GM19043 (cell line): ENCODE measurements at regions not wholly inside any gene's neighbourhood (a gene's known extent, or its start where the extent isn't known, plus 50 kb on each side); places are given as distances from the start of the nearest gene placed in this dataset.

ENCODE experiments used
- ATAC-seq: cut with Tn5 transposase; IDR thresholded peaks from one replicate; pipeline ENCODE4 v1.9.1; 2021; ENCODE audit warnings: low read depth; ENCODE audit not compliant: unreplicated experiment

DNA sequence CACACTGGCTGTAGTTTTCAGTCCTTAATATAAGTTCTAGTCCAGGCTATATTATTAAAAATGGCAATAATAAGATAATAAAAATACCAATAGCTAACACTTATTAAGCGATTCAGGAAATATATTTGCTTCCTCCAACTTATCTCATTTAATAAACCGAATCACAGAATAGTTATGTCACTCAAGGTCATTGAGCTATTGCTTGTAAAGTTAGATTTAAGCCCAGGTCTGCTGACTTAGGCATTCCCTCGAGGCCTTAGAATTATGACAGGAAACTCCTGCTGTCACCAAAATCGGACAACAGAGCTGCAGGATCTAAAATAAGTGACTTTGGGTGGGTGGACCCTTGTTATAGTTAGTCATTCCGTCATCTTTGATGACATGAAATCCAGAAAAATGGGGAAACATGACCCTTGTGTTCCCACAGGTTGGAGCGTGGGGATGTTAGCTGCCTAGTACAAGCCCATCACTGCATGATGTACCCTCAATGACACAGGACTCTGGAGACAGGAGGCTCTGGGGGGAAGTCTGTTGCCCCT is 181.3 kb upstream of the PHYHIPL start:
- ATAC-seq, result no peak

DNA sequence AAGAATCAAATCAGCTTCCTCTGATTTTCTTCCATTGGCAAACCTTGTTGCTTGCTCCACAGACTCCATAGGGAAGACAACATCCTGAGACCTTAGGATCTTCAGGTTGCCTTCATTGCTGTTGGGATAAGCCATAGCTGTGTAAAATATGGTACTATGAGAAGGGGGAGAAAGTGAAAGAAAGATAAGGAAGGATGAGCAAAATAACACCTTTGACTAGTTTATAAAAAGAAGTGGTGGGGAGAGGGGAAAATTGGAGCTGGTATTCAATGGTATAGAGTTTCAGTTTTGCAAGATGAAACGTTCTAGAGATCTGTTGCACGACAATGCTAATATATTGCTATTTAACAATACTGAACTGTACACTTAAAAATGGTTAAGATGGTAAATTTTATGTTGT is 180.4 kb upstream of the PHYHIPL start:
- no peak for ATAC-seq

DNA sequence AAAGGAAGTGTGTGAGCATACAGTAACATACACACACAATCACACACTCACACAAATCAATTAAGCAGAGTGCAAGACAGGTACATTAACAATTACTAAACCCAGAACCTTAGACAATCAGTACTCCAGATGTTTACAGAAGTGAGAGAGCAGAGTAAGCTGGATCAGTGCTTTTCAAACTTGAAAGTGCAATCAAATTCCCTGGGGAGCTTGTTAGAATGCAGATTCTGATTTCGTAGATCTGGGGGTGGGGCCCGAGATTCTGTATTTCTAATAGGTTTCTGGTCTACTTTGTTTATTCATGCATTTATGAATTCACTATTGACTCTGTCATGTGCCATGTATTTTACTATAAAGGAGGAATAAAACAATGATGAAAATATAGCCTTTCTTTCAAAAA is 179.6 kb upstream of the PHYHIPL start:
- ATAC-seq, result no peak

DNA sequence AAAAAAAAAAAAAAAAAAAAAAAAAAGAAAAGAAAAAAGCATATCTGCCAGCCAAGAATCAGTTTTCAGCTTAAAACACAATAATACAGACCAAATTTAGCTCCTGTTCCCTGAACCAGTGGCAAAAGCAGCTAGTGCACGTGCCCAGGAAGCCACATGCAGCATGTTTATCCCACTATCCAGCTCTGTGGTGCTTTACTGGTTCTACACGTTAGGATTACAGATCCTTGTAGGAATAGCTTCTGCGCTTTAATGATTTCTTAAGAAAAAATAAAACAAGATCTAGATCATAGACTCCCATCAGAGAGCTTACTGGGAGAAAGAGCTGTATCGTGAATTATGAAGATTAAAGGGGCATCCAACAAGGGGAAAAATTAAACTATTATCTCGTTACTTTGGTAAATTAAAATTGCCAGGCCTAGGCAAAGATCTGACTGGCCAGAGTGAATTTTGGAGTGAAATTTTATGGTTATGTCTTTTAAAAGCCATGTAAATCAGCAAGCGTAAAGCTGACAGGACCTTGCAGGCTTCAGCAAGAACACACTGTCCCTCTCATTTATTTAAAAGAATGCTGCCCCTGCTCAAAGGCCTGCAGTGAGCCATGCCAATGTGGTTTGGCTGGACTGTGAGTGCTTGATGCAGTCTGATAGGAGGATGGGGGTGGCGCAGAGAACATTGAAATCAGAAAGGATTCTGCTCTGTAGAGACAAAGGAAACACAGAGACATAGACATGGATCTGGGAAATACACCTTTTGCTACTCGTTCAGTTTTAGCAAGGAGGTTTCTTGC is 177.3 kb upstream of the PHYHIPL start:
- no peak for ATAC-seq

DNA sequence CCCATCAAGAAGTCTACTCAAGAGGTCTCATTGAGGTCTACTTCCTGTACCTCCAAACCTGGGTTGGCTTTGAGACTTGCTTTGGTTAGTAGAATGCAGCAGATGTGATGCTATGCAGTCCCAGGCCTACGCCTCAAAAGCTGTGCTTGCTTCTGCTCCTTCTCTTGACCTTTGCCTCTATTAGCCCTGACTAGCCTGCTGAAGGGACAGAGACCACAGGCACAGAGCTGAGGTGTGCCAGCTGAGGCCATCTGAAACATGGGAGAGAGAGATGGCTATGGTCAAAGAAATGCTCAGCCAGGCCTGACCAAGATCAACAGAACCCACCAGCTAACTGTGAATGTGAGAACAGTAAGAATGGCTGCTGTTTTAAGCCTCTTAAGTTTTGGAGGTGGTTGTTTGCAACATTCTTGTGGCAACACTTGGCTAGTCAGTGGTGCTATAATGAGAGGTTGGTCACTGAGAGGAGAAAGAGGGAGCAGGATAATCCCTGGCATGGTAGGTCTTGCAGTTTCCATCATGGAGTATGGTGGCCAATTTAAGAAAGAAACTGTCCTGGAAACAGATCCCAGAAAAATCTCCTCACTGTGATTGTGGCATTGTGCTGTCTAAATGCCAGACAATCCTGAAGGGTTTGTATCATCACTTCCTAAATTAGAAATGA is 176.1 kb upstream of the PHYHIPL start:
- ATAC-seq, result no peak

DNA sequence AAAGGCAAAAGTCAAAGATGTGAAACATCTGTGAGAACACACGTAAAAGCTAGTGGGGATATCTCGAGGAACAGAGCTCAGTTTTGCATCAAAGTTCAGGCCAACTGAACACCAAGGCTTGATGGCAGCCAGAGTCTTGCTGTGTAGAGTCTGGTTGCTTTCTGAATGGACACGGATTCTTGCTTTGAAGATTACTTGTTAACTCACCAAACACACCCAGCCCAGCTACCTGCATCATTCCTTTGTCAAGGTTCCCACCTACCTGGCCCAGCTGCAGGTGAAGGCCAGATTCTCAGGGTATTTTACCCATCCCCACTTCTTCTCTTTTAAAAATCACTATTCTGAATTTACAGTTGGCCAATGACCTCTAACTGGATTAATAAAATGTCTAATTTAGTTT is 174.4 kb upstream of the PHYHIPL start:
- no peak for ATAC-seq

DNA sequence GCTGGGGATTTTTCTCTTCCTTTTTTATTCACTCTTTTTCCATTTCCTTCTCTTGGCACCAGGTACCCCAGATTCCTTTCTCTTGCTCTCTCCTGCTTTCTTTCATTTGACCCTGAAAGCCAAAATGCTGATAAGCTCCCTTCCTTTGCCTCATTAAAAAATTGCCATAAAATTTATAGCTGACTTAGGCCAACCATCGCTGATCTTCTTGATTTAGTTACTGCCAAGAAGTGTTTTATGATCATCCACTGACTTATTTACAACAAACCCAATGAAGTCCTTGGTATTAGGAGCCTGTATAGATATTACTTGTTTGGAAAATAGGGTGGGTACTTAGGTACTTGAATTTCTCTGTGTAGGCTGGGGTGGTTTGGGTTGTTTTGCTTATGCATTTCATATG is 173.2 kb upstream of the PHYHIPL start:
- ATAC-seq, result no peak

DNA sequence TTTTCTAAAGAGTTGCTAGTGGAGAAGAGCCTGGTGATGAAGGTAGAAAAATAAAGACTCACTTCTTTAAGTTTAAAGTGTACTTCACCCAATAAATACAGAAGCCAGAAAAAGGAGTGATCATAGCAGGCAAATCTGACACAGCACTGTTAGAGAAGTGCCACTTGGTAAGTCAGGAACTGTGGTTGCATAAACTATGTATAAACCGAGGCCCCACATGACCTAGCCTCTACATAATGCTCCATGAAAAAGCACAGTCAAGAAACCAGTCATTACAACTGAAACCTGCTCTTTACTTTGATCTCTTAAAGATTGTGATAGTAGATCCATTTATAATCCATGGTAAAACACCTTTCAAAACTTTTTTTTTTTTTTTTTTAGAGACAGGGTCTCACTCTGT is 172.1 kb upstream of the PHYHIPL start:
- no peak for ATAC-seq

DNA sequence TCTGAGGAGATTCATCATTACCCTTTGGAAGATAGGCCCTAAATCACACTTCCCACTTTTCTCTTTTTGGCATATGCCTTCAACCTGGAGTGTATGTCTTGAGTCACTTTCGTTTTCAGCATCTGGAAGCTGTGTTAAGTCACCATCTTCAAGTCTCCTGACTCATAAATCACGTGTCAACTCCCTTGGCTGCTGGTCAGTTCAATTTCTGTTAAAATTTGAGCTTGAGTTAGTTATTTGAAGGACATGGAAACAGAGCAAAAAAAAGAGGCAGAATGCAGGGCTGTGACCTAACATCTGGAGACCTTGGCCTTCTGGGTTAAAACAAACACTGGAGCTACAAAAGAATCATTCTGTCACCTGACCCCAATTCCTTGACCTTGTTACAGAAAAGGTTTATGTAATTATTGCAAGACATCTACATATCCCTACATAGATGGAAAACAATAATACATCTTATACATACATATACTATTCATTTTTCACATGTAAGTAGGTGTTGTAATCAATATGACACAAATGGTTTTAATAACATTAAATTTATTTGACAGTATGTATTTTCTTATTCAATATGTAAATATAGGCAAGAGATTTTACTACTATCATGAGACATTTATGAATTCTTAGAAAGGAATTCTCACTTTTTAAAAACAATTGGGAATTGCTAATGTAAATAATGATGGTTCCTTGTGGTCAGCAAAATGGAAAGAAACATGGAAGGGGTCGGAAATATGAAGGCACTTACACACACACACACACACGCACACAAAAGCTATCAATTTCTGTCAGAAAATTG is 169.7 kb upstream of the PHYHIPL start:
- no peak for ATAC-seq

DNA sequence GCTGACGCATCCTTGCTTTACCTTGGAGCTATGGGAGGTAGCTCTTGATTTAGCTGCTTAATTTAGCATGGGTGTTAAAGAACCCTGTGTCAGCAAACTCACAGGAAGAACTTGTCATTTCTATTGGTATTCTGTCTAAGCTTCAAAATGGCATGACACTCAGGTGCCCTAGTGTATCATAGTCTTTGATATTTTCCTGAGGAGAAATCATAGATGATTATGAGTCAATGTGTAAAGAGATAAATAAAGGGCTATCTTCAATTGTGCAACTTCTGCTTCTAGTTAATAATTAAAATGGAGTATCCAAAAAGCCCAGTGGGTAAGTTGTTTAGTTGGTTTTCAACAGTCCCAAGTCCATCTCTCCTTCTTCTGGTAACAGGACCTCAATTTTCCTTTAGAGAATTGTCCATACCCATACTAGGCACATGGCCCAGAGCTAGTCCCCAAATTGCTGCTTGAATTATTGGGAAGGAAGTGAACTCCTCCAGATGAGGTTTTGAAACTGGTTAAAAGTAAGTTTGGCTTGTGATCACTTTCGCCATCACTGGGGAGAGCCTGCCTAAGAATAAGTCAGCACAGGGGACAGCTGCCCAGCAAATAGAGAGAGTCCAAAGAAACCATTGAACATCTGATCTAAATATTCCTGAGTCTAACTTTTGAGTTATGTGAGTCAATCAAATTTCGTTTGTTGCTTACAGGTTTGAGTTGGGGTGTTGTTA is 169.0 kb upstream of the PHYHIPL start:
- no peak for ATAC-seq

DNA sequence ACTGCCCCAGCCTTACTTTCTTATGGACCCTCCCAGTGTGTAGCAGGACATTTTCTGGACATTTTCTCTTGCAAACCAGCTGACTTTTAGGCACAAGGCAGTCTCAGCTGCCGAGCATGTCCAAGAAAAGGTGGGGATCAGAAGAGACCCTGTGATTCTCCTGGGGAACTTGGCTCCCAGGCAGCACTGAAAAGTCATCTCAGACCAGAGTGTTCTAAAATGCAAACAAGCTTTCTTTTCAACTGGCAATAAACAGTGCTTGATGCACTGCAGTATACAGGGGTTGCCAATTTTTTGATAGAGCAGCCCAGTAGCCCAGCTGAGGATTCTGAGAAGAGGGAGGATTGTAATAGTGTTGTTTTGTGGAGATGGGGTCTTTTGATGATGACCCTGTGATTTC is 168.0 kb upstream of the PHYHIPL start:
- ATAC-seq, result no peak

DNA sequence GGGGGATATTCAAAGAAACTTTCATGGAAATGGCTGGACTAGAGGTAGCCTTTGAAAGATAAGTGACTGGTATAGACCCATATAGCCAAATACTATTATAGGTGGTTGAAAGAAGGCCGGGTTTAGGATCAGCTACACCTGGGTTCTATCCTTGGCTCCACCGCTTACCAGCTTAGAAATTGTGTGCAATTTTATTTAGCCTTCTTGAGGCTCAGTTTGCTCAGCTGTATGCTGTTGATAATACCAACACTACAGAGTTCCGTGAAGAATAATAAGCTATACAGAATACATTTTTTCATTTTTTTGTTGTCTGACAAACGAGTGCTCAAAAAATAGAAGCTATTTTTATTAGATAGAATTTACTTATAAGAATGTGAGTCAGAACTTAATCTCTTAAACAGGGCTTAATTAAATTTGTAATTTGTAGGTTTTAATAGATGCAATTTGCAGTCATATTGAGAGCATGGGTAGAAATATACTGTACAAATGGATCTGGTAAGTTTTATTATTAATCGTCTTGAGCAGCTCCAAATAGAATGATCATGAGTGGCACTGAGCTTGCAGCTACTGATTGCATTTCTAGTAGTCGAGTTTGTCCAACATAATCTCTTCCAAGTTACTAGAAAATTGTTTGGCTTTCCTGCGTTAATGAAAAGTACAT is 164.3 kb upstream of the PHYHIPL start:
- no peak for ATAC-seq

DNA sequence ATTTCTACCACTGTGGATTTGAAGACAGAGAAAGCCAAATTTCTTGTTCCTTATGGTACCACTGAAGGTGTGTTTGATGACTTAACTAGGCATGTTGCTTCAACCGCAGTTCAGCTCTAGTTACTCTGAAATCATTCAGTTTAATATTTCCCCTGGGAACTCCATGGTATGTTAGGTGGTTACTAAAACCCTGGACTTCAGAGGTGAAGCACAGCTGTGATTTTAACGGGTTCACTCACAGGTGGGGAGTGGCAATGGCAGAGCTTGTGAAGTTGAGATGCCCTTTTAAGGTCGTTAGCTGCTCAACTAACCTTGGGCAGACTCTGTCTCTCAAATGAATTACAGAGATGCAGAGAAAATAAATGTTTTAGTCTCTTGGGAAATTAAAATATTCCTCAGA is 163.6 kb upstream of the PHYHIPL start:
- ATAC-seq, result no peak

DNA sequence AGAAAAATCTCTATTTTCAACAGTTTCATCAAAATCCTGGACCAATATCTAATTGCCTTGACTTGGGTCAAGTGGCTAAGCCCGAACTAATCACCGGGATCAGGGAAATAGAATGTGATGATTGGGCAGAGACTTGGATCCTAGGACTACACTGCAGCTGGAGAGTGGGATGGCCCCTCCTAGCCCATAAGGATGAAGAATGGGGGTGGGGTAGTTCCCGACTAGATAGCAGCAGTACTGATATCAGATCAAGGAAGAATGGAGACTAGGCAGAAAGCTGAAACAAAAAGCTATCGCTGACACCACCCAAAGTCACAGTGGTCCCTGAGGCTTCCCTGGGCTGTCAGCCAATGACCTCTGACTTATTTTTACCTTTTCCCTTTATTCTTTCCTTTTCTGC is 160.4 kb upstream of the PHYHIPL start:
- ATAC-seq, result no peak

DNA sequence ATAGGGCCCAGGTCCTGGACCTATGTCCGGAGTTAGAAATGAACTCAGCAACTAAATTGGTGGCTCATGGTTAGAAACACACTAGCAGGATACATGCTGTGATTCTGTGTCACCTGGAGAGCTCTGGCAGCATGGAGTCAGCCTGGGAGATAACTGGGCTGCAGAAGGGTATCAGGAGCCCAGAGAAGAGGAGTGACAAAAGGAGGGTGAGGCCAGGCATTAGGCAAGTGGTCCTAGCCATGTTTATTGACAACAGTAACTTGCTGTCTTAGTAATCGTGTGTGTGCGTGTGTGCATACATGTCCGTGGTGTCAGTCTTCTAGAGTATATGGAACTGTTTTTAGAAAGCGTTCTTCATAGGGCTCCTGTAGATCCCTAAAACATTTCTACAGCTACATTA is 157.5 kb upstream of the PHYHIPL start:
- no peak for ATAC-seq

DNA sequence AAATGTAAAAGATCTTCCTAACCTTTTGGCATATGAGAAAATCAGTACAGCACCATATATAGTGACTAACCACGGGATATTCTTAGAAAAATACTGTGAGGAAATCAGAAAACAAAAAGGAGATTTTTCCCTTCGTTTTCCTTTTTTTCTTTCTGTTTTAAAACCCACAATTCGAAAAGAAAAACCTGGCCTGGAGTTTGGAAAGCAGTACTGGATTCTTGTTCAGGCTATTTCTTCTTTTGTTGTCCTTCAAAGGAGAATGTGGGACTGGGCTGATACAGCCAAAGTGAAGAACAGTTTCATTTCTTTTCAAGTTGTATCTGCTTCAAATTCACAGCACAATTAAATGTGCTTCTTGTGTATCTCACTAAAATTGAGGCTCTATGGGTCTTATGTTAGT is 156.8 kb upstream of the PHYHIPL start:
- ATAC-seq, result no peak

DNA sequence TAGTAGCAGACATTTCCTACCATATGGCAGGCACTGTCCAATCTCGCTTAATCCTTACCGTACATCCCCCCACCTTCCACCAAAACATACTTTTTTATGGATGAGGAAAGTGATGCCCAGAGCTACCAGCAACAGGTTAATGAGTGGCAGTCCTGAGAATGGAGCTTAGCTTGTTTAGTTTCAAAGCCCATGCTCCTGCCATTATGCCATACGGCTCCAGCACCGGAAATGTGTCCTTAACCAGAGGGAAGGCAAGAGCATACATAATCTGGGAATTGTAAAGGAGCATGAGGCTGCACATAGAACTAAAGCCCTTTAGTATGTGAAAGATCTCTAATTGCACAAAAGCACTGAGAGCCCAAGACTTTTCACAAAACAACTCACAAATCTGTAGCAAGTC is 155.9 kb upstream of the PHYHIPL start:
- no peak for ATAC-seq

DNA sequence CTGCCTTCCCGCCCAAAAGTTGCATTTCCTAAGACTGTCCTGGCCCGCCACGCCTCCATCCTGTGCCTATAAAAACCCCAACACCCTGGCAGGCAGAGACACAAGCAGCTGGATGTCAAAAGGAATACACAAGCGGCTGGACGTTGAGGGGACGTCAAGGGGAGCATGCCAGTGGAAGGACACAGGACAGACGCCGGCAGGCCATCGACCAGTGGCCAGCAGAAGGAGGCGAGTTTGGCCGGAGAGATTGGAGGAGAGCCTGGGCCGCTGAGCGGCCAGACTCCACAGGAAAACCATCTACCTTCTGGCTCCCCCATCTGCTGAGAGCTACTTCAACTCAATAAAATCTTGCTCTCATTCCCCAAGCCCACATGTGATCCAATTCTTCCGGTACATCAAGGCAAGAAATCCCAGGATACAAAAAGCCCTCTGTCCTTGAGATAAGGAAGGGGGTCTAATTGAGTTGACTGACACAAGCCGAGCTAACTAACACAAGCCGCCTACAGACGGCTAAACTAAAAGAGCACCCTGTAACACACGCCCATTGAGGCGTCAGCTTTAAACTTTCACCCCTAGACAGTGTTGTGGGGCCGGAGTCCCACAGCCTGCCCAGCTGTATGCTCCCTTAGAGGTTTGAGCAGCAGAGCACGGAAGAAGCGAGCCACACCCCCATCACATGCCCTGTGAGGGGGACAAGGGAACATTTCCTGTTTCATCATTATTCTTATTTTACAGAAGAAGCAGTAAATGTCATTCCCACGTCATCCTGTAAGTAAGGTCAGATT is 150.3 kb upstream of the PHYHIPL start:
- ATAC-seq, result no peak

DNA sequence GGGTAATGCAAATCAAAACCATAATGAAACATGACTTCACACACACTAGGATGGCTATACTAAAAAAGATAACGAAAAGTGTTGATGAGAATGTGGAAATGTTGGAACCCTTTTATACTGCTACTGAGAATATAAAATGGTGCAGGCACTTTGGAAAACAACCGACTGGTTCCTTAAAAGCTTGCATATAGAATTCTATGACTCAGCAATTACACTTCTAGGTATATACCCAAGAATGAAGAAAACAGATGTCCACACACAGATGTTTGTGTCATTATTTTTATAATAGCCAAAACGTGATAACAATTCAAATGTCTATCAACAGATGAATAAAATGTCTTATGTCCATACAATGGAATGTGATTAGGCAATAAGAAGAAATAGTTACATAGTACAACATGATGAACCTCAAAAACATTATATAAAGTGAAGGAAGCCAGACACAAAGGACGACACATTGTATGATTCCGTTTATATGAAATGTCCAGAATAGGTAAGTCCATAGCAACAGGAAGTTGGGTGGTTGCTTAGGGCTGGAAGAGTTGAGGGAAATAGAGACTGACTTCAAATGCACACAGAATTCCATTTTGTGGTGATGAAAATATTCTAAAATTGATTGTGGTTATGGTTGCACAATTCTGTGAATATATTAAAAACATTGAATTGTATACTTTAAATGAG is 148.3 kb upstream of the PHYHIPL start:
- ATAC-seq, result no peak
